Karpas-422 (cell line): ENCODE measurements at regions not wholly inside any gene's neighbourhood (a gene's known extent, or its start where the extent isn't known, plus 50 kb on each side); places are given as distances from the start of the nearest gene placed in this dataset.

Source experiments
- DNase-seq: peaks from one replicate; pipeline ENCODE4 v3.0.0-alpha.2; 2015
- H2AFZ ChIP-seq: fragments of 200-600 bp; sonication (generic); 2 replicates; pipeline ENCODE4 v1.6.1; 2014; ENCODE audit warnings: antibody characterized with exemption, low read length, mixed read lengths
- H3K27ac ChIP-seq: fragments of 200-600 bp; sonication (generic); 2 replicates; pipeline ENCODE4 v1.5.1; 2014; ENCODE audit warnings: mild to moderate bottlenecking, low read length, moderate library complexity
- H3K27me3 ChIP-seq: fragments of 200-600 bp; sonication (generic); 2 replicates; pipeline ENCODE4 v1.6.1; 2014; ENCODE audit warnings: low read length, mixed read lengths
- H3K36me3 ChIP-seq: fragments of 200-600 bp; sonication (generic); 2 replicates; pipeline ENCODE4 v1.6.1; 2014; ENCODE audit warnings: low read length, mixed read lengths; ENCODE audit not compliant: insufficient read depth
- H3K4me1 ChIP-seq: fragments of 200-600 bp; sonication (generic); 2 replicates; pipeline ENCODE4 v1.6.1; 2014; ENCODE audit warnings: mild to moderate bottlenecking, low read length, mixed read lengths
- H3K4me2 ChIP-seq: fragments of 200-600 bp; sonication (generic); 2 replicates; pipeline ENCODE4 v1.6.1; 2014; ENCODE audit warnings: low read length, low read depth, mild to moderate bottlenecking; ENCODE audit not compliant: poor library complexity, severe bottlenecking
- H3K4me3 ChIP-seq: fragments of 200-600 bp; sonication (generic); 2 replicates; pipeline ENCODE4 v1.5.1; 2014; ENCODE audit warnings: mild to moderate bottlenecking, antibody characterized with exemption, low read length, mixed read lengths
- H3K79me2 ChIP-seq: fragments of 200-600 bp; sonication (generic); 2 replicates; pipeline ENCODE4 v1.6.1; 2014; ENCODE audit warnings: mild to moderate bottlenecking, low read length, mixed read lengths
- H3K9ac ChIP-seq: fragments of 200-600 bp; sonication (generic); 2 replicates; pipeline ENCODE4 v1.6.0; 2014; ENCODE audit warnings: low read length
- H3K9me2 ChIP-seq: fragments of 200-600 bp; sonication (generic), shearing (Covaris generic); replicated peaks from 2 replicates; pipeline ENCODE4 v1.6.0; 2014; ENCODE audit warnings: mild to moderate bottlenecking, low read length, moderate library complexity; ENCODE audit not compliant: insufficient read depth
- H3K9me3 ChIP-seq: fragments of 300-700, 200-600 bp; sonication (generic); 2 replicates; pipeline ENCODE4 v1.6.1; 2014; ENCODE audit warnings: low read length, mixed read lengths
- H4K20me1 ChIP-seq: fragments of 200-600 bp; sonication (generic); 2 replicates; pipeline ENCODE4 v1.6.1; 2014; ENCODE audit warnings: mild to moderate bottlenecking, antibody characterized with exemption, low read length, low read depth; ENCODE audit not compliant: insufficient read depth

DNA sequence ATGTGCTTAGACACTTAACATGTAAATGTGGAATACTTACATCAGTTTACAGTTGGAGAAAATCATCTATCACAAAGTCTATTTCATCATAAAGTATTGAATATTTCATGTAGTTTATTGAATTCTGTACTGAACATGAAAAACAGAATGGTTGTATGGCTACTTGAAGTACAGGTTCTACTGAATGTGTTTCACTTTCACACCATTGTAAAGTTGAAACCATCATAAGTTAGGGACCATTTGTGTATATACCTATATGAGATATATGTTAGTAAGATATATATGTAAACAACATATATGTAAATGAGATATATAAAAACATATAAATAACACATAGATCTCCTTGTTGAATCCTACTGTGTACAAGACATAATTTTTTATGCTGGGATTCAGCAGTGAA, 63.0 kb upstream of the TAF11L2 start:
- no peaks in the 10 kb centered on the region for H3K9me2 ChIP-seq
- H3K9me3 ChIP-seq: no peaks in the 10 kb centered on the region
- H3K27ac ChIP-seq: no peak overlapping the region
- no peak for DNase-seq
- H3K9ac ChIP-seq: no peak overlapping the region
- no peak overlapping the region for H2AFZ ChIP-seq
- no peaks in the 10 kb centered on the region for H4K20me1 ChIP-seq
- no peak overlapping the region for H3K4me3 ChIP-seq
- H3K79me2 ChIP-seq: no peaks in the 10 kb centered on the region
- no peak overlapping the region for H3K4me2 ChIP-seq
- H3K27me3 ChIP-seq: no peaks in the 10 kb centered on the region
- H3K36me3 ChIP-seq: no peaks in the 10 kb centered on the region
- H3K4me1 ChIP-seq: peaks cover 6% of the 10 kb centered on the region

DNA sequence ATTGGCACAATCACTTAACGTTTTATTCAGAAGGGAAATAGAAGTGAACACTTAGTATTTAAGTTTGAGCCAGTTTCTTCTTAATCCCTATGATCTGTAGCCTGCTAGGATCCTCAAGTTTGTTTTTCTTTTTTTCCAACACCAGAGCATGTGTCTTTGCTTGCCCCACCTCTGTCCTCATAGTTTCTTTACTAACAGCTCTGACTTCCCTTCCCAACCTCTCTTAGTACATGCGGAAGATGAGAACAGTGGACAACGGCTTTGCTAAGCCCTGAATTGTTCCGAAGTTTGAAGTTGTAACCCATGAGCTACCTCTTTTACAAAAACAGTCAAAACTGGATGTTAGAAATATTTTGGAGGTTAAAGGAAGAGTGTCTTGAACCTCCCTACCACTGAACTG, 61.7 kb upstream of the TAF11L2 start:
- H3K9ac ChIP-seq: no peak overlapping the region

DNA sequence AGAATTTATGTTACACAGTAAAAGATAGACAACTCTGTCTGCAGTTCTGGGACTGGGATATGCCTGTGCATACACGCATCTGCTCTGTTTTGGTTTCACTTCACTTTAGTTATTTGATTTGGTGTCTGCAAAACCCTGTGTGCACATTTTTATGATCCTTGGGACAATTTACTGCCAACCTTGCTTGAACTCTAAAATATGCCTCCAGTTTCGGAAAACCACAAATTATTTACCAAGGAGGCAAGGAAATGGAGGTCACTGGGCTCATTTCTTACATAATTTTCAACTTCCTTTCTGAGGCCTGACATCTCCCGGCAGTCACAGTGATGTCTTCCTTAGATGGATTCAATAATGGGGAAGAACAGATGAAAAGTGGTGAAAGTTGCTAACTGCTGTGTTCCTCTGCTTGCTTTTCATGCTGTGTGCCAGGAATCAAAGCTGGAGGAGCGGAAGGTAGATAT, 61.2 kb upstream of the TAF11L2 start:
- no peaks in the 10 kb centered on the region for H3K27me3 ChIP-seq
- no peaks in the 10 kb centered on the region for H3K79me2 ChIP-seq
- no peaks in the 10 kb centered on the region for H3K9me2 ChIP-seq
- H3K27ac ChIP-seq: no peak overlapping the region
- H2AFZ ChIP-seq: peak overlapping the region; percentile 4; the same call in 1 of the 2 replicates
- no peaks in the 10 kb centered on the region for H3K9me3 ChIP-seq
- H4K20me1 ChIP-seq: no peaks in the 10 kb centered on the region
- DNase-seq: peak; percentile 48
- no peak overlapping the region for H3K4me3 ChIP-seq
- peak overlapping the region; percentile 27 for H3K4me2 ChIP-seq
- peaks cover 6% of the 10 kb centered on the region for H3K4me1 ChIP-seq
- no peak overlapping the region for H3K9ac ChIP-seq
- H3K36me3 ChIP-seq: no peaks in the 10 kb centered on the region

More for the DNA sequence above, 61.7 kb upstream of the TAF11L2 start:
- H3K27me3 ChIP-seq: no peaks in the 10 kb centered on the region
- no peak overlapping the region for H3K27ac ChIP-seq
- peaks cover 6% of the 10 kb centered on the region for H3K4me1 ChIP-seq
- no peaks in the 10 kb centered on the region for H4K20me1 ChIP-seq
- H3K79me2 ChIP-seq: no peaks in the 10 kb centered on the region
- H3K4me3 ChIP-seq: no peak overlapping the region
- H3K4me2 ChIP-seq: peak overlapping the region; percentile 27
- no peaks in the 10 kb centered on the region for H3K36me3 ChIP-seq
- H3K9me3 ChIP-seq: no peaks in the 10 kb centered on the region
- no peak for DNase-seq
- H3K9me2 ChIP-seq: no peaks in the 10 kb centered on the region
- no peak overlapping the region for H2AFZ ChIP-seq

DNA sequence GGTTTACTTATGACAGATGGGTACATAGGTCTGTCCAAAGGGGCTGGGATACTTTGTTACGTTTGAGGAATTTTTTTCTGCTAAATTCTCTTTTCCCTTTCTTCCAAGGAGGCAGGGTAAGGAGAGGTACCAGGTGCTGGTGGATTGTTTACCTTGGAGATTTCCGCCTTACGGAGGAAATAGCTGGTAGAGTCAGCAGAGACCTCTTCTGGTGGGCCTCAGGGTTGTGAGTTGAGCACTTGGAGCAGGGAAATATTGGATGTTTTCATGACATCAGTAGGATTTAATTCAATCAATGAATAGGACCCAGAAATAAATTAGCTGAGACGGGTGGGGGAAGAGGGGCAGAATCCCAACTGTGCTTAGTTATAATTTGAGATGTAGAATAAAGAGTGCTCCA, 60.0 kb upstream of the TAF11L2 start:
- Histone ChIP-seq H3K9ac (no peak overlapping the region), H3K79me2 (no peaks in the 10 kb centered on the region)

DNA sequence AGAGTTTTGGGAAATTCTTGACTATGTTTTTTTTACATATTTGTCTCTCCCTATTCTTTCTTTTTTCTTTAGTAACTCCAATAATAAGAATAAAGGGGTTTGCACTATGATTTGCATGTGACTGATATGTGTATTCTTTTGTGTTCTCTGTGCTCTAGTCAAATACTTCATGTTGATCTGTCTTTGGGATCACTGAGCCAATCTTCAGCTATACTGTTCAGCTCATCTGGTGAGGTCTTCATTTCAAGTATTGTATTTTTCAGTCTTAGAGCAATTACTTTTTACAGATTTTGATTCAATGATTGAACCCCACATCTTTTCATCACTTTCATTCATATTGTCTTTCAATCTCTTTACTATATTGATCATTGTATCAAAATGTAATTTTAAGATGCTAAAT, 58.1 kb upstream of the TAF11L2 start:
- no peak for DNase-seq
- Histone ChIP-seq H3K4me3 (no peak overlapping the region), H3K9me2 (no peaks in the 10 kb centered on the region), H2AFZ (no peak overlapping the region), H3K79me2 (no peaks in the 10 kb centered on the region), H3K9me3 (no peaks in the 10 kb centered on the region), H3K27me3 (no peaks in the 10 kb centered on the region), H3K4me1 (peaks cover 6% of the 10 kb centered on the region), H3K9ac (no peak overlapping the region), H3K4me2 (no peak overlapping the region), H3K36me3 (no peaks in the 10 kb centered on the region), H3K27ac (no peak overlapping the region), H4K20me1 (no peaks in the 10 kb centered on the region)

More for the DNA sequence above, 60.0 kb upstream of the TAF11L2 start:
- H3K27ac ChIP-seq: no peak overlapping the region
- no peak for DNase-seq
- H3K27me3 ChIP-seq: no peaks in the 10 kb centered on the region
- no peaks in the 10 kb centered on the region for H3K36me3 ChIP-seq
- no peaks in the 10 kb centered on the region for H3K9me3 ChIP-seq
- H3K4me3 ChIP-seq: no peak overlapping the region
- peaks cover 6% of the 10 kb centered on the region for H3K4me1 ChIP-seq
- no peaks in the 10 kb centered on the region for H3K9me2 ChIP-seq
- H2AFZ ChIP-seq: no peak overlapping the region
- no peaks in the 10 kb centered on the region for H4K20me1 ChIP-seq
- H3K4me2 ChIP-seq: no peak overlapping the region

DNA sequence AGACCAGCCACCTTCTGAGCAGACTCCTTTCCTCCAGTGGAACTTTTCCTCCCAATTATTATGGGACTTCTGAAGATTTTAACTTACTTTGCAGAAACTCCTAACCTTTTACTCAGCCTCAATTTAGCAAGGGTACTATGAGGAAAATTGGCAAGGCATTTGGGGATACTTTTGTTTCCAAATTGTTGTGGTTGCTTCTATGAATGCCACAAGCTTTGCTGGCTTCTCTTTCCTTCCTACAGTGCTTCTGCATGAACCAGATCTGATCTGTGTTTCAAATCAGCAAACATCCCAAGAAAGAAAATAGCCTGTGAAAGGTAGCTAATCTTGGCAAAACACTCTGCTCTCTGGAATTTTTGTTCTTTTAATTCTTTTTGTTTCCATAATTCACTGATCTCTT, 57.3 kb upstream of the TAF11L2 start:
- no peak overlapping the region for H2AFZ ChIP-seq
- no peaks in the 10 kb centered on the region for H3K27me3 ChIP-seq
- H3K4me3 ChIP-seq: no peak overlapping the region
- H3K4me2 ChIP-seq: no peak overlapping the region
- no peak overlapping the region for H3K27ac ChIP-seq
- no peak for DNase-seq
- no peak overlapping the region for H3K9ac ChIP-seq
- H3K9me2 ChIP-seq: no peaks in the 10 kb centered on the region
- H3K36me3 ChIP-seq: no peaks in the 10 kb centered on the region
- no peaks in the 10 kb centered on the region for H3K79me2 ChIP-seq
- no peaks in the 10 kb centered on the region for H3K9me3 ChIP-seq
- H3K4me1 ChIP-seq: peaks cover 6% of the 10 kb centered on the region
- H4K20me1 ChIP-seq: no peaks in the 10 kb centered on the region

DNA sequence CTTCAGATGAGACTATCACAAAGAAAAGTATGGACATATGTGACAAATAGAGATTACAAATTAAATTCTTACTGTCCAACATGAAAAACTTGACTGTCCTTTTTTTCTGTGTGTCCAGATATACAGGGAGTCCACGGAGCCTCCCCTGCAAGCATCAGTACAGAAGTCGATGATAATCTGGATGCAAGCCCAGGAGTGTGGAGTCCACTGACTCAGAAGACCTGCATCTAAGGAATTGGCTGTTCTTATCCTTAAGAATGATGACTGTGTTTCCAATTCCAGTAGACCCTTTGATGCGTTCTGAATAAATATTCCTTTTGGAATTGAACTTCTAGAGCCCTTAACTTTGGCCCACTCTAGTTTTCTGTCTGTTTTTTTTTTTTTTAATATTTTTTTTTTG, 56.7 kb upstream of the TAF11L2 start:
- Histone ChIP-seq H3K4me3 (no peak overlapping the region), H3K27ac (no peak overlapping the region), H3K36me3 (no peaks in the 10 kb centered on the region), H3K27me3 (no peaks in the 10 kb centered on the region), H3K4me1 (peaks cover 6% of the 10 kb centered on the region), H3K9me3 (no peaks in the 10 kb centered on the region), H2AFZ (no peak overlapping the region), H4K20me1 (no peaks in the 10 kb centered on the region), H3K79me2 (no peaks in the 10 kb centered on the region), H3K9me2 (no peaks in the 10 kb centered on the region), H3K4me2 (no peak overlapping the region), H3K9ac (no peak overlapping the region)
- DNase-seq: no peak

DNA sequence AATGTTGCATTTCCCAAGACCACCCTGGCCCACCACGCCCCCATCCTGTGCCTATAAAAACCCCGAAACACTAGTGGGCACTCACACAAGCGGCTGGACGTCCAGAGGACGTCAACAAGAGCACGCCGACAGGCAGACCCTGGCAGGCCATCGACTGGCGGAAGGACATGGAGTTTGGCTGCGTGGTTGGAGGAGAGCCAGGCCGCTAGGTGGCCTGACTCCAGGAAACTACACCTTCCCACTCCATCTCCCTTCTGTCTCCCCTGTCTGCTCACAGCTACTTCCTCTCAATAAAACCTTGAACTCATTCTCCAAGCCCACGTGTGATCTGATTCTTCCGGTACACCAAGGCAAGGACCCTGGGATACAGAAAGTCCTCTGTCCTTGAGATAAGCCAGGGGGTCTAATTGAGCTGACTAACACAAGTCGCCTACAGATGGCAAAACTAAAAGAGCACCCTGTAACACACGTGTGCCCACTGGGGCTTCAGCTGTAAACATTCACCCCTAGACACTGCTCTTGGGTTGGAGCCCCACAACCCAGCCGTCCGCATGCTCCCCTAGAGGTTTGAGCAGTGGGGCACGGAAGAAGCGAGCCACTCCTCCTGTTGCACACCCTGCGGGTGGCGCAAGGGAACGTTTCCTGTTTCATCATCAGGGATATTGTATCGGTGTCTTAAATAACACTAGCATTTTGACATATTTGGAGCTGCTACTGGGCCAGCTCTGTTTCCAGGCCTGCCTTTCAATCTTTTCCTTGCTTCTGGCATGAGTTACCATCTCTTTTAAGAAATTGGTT, 54.5 kb upstream of the TAF11L2 start:
- Histone ChIP-seq H3K4me3 (no peak overlapping the region), H3K4me2 (no peak overlapping the region), H4K20me1 (no peaks in the 10 kb centered on the region), H3K9me3 (no peaks in the 10 kb centered on the region), H3K4me1 (no peaks in the 10 kb centered on the region), H2AFZ (no peak overlapping the region), H3K27me3 (no peaks in the 10 kb centered on the region), H3K79me2 (no peaks in the 10 kb centered on the region), H3K36me3 (no peaks in the 10 kb centered on the region), H3K9me2 (no peaks in the 10 kb centered on the region), H3K9ac (no peak overlapping the region), H3K27ac (no peak overlapping the region)
- DNase-seq: no peak
